Upper lobe of left lung (tissue), 6 donors: ENCODE measurements at regions not wholly inside any gene's neighbourhood (a gene's known extent, or its start where the extent isn't known, plus 50 kb on each side); places are given as distances from the start of the nearest gene placed in this dataset.

ENCODE experiments used
- ATAC-seq, 2 donors: fragments of 200-7000 bp; cut with Tn5 transposase; one replicate each; pipeline ENCODE4 v1.9.1; 2022; ENCODE audit warnings: mild to moderate bottlenecking in 2 of 2, moderate library complexity in 2 of 2; ENCODE audit not compliant: low FRiP score in 2 of 2
- DNase-seq, 2 donors: peaks; one replicate each; pipeline ENCODE4 v3.0.0-alpha.2; 2019 to 2020
- H3K27ac ChIP-seq, 4 donors: fragments of 200-600 bp; sonication (generic); one replicate each; pipeline ENCODE4 v1.5.1; 2016 to 2019
- H3K27me3 ChIP-seq, 4 donors: fragments of 200-600 bp; sonication (generic); one replicate each; pipeline ENCODE4 v1.5.1; 2017 to 2019
- H3K36me3 ChIP-seq, 4 donors: fragments of 200-600 bp; sonication (generic); one replicate each; pipeline ENCODE4 v1.5.1; 2016 to 2019
- H3K4me1 ChIP-seq, 4 donors: fragments of 200-600 bp; sonication (generic); one replicate each; pipeline ENCODE4 v1.5.1; 2018 to 2019
- H3K4me3 ChIP-seq, 4 donors: fragments of 200-600 bp; sonication (generic); one replicate each; pipeline ENCODE4 v1.5.1; 2017 to 2019; ENCODE audit warnings: mild to moderate bottlenecking in 2 of 4, moderate library complexity in 1 of 4
- H3K9me3 ChIP-seq, 4 donors: fragments of 200-600 bp; sonication (generic); one replicate each; pipeline ENCODE4 v1.5.1; 2018 to 2019
- CTCF ChIP-seq, 6 experiments: fragments of 450-650 bp in 4 of 6; fragments of 200-600 bp in 2 of 6; sonication (generic) in 2 of 6; IDR thresholded peaks; one replicate each; pipeline ENCODE4 v1.5.1; 2016 to 2019; ENCODE audit warnings: antibody characterized with exemption in 6 of 6
- EP300 ChIP-seq, 4 donors: sonication (generic); formaldehyde crosslinking; IDR thresholded peaks; one replicate each; pipeline ENCODE4 v1.5.1; 2017; ENCODE audit warnings: antibody characterized with exemption in 4 of 4, control low read depth in 2 of 4
- POLR2A ChIP-seq, 4 donors: fragments of 450-650 bp; IDR thresholded peaks; one replicate each; pipeline ENCODE4 v1.5.1; 2016 to 2017; ENCODE audit warnings: antibody characterized with exemption in 4 of 4, mild to moderate bottlenecking in 2 of 4
- POLR2AphosphoS5 ChIP-seq, 2 donors: sonication (generic); formaldehyde crosslinking; IDR thresholded peaks; one replicate each; pipeline ENCODE4 v1.5.1; 2017; ENCODE audit warnings: antibody characterized with exemption in 2 of 2
- WGBS, 2 donors: methylation state at CpG; one replicate each; pipeline ENCODE4 v1.1.5; 2017 to 2018; 5-methylcytosine and 5-hydroxymethylcytosine counted together
- donor health status: DM: no; HTN: no; CAD: no; lungs with moderate emphysema.
- donor health status: DM: no; HTN: yes; CAD: no; lungs with severe emphysema.

- no peak overlapping the region for H3K27ac ChIP-seq
- H3K4me3 ChIP-seq: no peak overlapping the region
- H3K4me1 ChIP-seq: no peaks in the 10 kb centered on the region
- no peaks in the 10 kb centered on the region for H3K36me3 ChIP-seq
- TF ChIP-seq POLR2A (IDR thresholded peaks at IDR 0.05) (no peak), EP300 (IDR thresholded peaks at IDR 0.05) (no peak), CTCF (IDR thresholded peaks at IDR 0.05) (no peak), POLR2AphosphoS5 (IDR thresholded peaks at IDR 0.05) (no peak)
- DNase-seq (no peak), ATAC-seq (no peak)
- H3K27me3 ChIP-seq: no peaks in the 10 kb centered on the region
- WGBS, 2 donors: 0 to 82% methylated on average over 1 of the region's 1 CpG
- H3K9me3 ChIP-seq: peaks cover 0 to 3% (median 0%) of the 10 kb centered on the region in 4 donors
Observed at GRCh38 chrX:127572471-127572870, 479.7 kb downstream of the ACTRT1 start.

- 51 to 58% methylated on average over 3 of the region's 3 CpGs for WGBS, 2 donors
- H3K27ac ChIP-seq: no peak overlapping the region
Observed at GRCh38 chrX:127571834-127572233, 480.4 kb downstream of the ACTRT1 start.

DNA sequence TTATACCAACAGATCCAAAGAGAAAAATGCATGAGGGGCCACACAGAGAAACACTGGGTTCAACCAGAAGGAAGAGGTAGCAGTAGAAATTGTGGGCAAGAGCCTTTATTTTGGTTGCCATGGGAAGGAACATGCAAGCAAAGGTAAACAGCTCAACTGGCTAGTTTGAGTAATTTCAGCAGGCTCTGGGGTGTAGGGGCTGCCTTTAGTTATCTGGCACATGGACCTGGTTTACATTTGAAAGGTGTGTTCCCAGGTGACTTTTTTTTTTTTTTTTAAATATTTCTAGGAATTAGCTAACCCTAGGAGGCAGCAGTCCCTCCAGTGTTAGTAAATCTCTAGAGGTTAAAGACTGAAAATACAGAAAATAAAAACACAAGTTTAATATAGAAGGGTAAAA lies 481.9 kb downstream of the ACTRT1 start:
- Histone ChIP-seq H3K4me3 (no peak overlapping the region), H3K9me3 (no peaks in the 10 kb centered on the region), H3K4me1 (no peaks in the 10 kb centered on the region), H3K27me3 (no peaks in the 10 kb centered on the region), H3K36me3 (no peaks in the 10 kb centered on the region), H3K27ac (no peak overlapping the region)
- no peak for DNase-seq
- TF ChIP-seq EP300 (IDR thresholded peaks at IDR 0.05): no peak
- no peak for TF ChIP-seq POLR2A (IDR thresholded peaks at IDR 0.05)
- TF ChIP-seq CTCF (IDR thresholded peaks at IDR 0.05): no peak
- TF ChIP-seq POLR2AphosphoS5 (IDR thresholded peaks at IDR 0.05): no peak
- ATAC-seq: no peak

More at GRCh38 chrX:127571834-127572233, 480.4 kb downstream of the ACTRT1 start:
- Histone ChIP-seq H3K27me3 (no peaks in the 10 kb centered on the region), H3K4me1 (no peaks in the 10 kb centered on the region), H3K4me3 (no peak overlapping the region), H3K9me3 (no peaks in the 10 kb centered on the region), H3K36me3 (no peaks in the 10 kb centered on the region)
- TF ChIP-seq CTCF (IDR thresholded peaks at IDR 0.05) (no peak), POLR2A (IDR thresholded peaks at IDR 0.05) (no peak), EP300 (IDR thresholded peaks at IDR 0.05) (no peak), POLR2AphosphoS5 (IDR thresholded peaks at IDR 0.05) (no peak)
- DNase-seq (no peak), ATAC-seq (no peak)

DNA sequence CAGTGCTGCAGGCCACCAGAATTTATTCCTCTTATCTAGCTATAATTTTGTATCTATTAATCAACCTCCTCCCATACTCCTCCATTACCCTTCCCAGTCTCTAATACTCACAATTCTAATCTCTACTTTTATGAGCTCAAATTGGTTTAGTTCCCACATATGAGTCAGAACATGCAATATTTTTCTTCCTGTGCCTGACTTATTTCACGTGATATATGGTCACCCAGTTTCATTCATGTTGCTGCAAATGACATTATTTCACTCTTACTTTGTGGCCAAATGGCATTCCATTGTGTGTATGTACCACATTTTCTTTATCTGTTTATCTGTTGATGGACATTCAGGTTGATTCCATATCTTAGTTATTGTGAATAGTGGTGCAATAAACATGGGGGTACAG lies 483.5 kb downstream of the ACTRT1 start:
- no peak for TF ChIP-seq CTCF (IDR thresholded peaks at IDR 0.05)
- TF ChIP-seq POLR2A (IDR thresholded peaks at IDR 0.05): no peak
- no peak for TF ChIP-seq POLR2AphosphoS5 (IDR thresholded peaks at IDR 0.05)
- TF ChIP-seq EP300 (IDR thresholded peaks at IDR 0.05): no peak
- no peaks in the 10 kb centered on the region for H3K4me1 ChIP-seq
- no peaks in the 10 kb centered on the region for H3K36me3 ChIP-seq
- no peaks in the 10 kb centered on the region for H3K27me3 ChIP-seq
- no peaks in the 10 kb centered on the region for H3K9me3 ChIP-seq
- DNase-seq (no peak), ATAC-seq (no peak)
- whole genome bisulfite sequencing, 2 donors: 39 to 77% methylated on average over 1 of the region's 1 CpG
- H3K27ac ChIP-seq: no peak overlapping the region
- no peak overlapping the region for H3K4me3 ChIP-seq

DNA sequence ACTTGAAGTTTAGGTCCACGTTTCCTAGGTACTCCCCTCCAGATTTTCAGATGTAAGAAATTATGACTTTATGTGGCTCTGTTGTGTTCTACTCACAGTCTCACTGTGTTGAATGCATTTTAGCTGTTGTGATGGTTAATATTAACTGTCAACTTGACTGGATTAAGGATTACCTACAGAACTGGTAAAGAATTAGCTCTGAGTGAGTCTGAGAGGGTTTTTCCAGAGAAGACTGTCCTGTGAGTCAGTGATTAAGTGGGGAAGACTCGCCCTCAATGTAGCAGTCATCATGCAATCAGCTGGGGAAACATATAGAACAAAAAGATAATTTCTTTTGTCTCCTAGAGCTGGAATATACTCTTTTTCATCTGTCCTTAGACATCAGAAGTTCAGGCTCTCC lies 493.4 kb downstream of the ACTRT1 start:
- peaks cover 0 to 4% (median 0%) of the 10 kb centered on the region in 4 donors for H3K9me3 ChIP-seq
- H3K36me3 ChIP-seq: no peaks in the 10 kb centered on the region
- TF ChIP-seq CTCF (IDR thresholded peaks at IDR 0.05): no peak
- TF ChIP-seq POLR2AphosphoS5 (IDR thresholded peaks at IDR 0.05): no peak
- TF ChIP-seq EP300 (IDR thresholded peaks at IDR 0.05): no peak
- TF ChIP-seq POLR2A (IDR thresholded peaks at IDR 0.05): no peak
- H3K4me1 ChIP-seq: no peaks in the 10 kb centered on the region
- DNase-seq (no peak), ATAC-seq (no peak)
- no peaks in the 10 kb centered on the region for H3K27me3 ChIP-seq
- 54 to 76% methylated on average over 2 of the region's 2 CpGs for WGBS, 2 donors
- H3K4me3 ChIP-seq: no peak overlapping the region
- no peak overlapping the region for H3K27ac ChIP-seq
